Islet of Langerhans (tissue), 1 donor: ENCODE measurements at regions not wholly inside any gene's neighbourhood (a gene's known extent, or its start where the extent isn't known, plus 50 kb on each side); places are given as distances from the start of the nearest gene placed in this dataset.
"Not testable (repeated sequence)": the region's sequence is repeated elsewhere in the genome, so short reads cannot be mapped to it uniquely, and the experiment has no call there.

ENCODE experiments used
- FAIRE-seq: peaks from one replicate; lab custom pipeline; 2011; peaks lifted over from hg19 to GRCh38; lab: Jason Lieb, UNC

DNA sequence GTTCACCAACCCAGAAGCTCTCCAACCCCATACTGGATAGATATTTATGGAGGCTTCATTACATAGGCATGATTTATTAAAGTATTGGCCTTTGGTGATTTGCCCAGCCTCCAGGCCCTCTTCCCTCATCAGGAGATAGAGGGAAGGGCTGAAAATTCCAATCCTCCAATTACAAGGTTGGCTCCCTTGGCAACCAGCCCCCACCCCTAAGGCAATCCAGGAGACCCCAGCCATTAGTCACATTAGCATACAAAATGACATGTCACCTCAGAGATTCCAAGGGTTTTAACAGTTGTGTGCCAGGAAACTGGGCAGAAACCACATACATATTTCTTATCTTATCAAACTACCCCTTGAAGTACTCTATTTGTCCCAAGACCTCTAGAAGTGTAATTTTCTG is 210.0 kb downstream of the HINT1 start:
- no peak for FAIRE-seq

DNA sequence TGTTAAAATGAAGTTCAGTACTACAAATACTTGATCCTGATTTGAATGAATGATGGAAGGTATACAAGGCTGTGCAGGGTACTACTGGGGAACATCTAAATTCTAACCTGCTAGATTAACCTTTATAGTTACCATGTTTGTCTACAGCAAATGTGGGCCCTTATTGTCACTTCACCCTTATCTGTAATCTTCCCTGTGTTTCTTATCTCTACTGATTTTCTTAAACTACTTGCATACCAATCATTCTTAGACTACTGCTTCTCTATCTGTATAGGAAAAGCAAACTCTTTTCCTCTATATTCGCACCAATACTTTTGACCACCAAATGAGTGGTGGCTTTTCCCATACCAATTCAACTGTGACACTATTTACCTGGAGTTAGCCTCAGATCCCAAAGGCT is 210.7 kb downstream of the HINT1 start:
- FAIRE-seq = no peak

DNA sequence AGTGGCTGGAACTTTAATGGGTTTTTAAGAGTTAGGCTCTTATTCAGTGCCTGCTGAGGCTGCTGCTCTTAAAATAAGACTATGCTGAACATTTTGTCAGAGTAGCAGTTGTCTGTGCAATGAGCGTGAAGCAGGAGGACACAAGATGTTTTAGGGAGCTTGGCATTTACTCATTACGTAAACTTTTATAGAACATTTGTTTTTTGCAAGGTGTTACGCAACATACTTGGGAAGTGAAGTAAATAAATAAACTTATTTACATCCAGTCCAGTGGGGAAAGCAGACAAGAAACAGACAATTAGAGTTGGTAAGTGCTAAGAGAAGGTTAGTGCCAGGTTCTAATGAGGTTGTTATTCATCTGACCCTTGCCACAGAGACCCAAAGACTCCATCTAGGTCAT is 226.0 kb downstream of the HINT1 start:
- FAIRE-seq = no peak

DNA sequence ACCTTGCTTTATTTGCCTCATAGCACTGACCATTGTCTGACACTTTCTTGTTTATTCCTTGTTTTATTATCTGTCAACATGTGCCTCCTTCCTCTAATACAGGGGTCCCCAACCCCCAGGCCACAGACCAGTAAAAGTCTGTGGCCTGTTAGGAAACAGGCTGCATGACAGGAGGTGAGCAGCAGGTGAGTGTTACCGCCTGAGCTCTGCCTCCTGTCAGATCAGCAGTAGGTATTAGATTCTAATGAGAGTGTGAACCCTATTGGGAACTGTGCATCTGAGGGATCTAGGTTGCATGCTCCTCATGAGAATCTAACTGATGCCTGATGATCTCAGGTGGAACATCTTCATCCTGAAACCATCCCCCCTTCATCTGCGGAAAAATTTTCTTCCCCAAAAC is 228.0 kb downstream of the HINT1 start:
- FAIRE-seq = no peak

DNA sequence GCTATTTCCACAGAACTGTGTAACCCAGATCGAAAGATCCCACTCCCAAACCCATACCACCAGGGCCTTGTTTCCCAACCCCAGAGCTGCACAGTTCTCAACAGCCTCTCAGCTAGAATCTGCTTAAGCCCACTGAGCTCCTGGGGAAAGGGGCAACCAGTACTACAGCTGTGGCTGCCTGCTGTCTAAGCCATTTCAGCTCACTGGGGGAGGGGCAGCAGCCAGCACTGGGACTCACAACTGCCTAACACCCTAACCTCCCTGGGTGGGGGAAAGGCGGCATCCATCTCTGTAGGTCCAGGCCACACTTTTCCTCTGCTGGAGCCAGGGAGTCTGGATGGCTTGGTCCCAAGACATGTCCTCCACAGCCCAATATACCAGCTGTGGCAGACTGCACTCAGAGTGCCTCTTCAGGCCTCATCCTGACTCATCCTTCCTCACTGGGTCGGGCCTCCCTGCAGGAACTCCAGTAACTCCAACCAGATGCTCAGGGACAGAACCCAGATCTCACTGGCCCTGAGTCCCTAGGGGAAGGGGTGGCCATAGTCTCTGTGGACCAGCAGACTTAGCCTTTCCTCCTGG is 241.4 kb downstream of the HINT1 start:
- no peak for FAIRE-seq

DNA sequence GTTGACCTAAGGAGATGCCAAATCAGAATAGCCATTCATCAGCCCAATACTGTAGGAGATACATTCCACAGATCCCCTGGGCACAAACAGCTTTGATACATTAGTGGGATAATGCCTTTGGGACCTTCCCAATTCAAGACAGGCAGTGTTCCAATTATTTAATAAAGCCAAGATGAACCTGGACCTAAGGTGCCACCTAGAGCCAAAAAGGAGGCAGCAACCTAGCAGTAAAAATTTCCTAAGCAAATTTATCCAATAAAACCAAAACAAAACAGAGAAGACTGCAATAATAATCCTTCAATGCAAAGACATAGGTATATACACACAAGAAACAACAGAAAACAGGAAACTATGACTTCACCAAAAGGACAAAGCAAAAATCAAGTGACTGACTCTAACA is 253.0 kb downstream of the HINT1 start:
- FAIRE-seq = no peak

DNA sequence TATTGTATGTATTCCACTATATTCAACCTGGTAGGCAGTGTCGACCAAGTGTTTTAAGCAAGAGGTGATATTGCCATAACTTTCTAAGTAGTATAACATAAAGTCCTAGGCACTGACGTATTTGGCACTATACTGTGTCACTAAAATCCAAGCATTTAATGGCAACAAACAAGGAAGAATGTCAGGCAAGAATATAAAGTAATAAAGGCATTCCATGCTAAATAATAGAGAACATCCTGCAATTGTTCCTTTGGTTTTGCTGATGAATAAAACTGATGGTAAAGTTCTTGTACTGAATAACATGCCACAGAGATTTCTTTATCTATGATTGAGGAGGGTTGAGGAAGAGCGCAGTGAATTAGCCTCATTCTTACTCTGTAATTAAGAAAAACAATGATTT is 256.9 kb downstream of the HINT1 start:
- FAIRE-seq = no peak

DNA sequence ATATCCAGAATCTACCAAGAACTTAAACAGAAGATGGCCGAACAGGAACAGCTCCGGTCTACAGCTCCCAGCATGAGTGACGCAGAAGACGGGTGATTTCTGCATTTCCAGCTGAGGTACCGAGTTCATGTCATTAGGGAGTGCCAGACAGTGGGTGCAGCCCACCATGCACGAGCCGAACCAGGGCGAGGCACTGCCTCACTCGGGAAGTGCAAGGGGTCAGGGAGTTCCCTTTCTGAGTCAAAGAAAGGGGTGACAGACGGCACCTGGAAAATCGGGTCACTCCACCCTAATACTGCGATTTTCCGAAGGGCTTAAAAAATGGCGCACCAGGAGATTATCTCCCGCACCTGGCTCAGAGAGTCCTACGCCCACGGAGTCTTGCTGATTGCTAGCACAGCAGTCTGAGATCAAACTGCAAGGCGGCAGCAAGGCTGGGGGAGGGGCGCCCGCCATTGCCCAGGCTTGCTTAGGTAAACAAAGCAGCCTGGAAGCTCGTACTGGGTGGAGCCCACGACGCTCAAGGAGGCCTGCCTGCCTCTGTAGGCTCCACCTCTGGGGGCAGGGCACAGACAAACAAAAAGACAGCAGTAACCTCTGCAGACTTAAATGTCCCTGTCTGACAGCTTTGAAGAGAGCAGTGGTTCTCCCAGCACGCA is 267.4 kb downstream of the HINT1 start:
- FAIRE-seq = not testable (repeated sequence)

DNA sequence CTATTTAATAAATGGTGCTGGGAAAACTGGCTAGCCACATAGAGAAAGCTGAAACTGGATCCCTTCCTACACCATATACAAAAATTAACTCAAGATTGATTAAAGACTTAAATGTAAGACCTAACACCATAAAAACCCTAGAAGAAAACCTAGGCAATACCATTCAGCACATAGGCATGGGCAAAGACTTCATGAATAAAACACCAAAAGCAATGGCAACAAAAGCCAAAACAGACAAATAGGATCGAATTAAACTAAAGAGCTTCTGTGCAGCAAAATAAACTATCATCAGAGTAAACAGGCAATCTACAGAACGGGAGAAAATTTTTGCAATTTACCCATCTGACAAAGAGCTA is 267.9 kb downstream of the HINT1 start:
- not testable (repeated sequence) for FAIRE-seq

DNA sequence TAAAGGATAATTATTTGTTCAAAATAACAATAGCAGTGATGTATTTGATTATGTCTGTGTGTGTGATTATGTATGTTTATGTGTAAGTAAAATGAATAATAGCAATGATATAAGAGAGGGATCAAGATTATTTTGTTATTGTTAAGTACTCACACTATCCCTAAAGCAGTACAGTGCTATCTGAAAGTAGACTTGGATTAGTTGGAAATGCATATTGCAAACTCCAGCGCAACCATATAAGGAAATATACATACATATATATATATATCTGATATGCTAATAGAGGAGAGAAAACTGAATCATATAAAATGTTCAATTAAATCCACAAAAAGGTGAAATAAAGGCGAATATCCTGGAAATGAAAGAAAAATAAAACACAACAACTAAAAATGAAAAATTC is 268.4 kb downstream of the HINT1 start:
- FAIRE-seq = no peak

DNA sequence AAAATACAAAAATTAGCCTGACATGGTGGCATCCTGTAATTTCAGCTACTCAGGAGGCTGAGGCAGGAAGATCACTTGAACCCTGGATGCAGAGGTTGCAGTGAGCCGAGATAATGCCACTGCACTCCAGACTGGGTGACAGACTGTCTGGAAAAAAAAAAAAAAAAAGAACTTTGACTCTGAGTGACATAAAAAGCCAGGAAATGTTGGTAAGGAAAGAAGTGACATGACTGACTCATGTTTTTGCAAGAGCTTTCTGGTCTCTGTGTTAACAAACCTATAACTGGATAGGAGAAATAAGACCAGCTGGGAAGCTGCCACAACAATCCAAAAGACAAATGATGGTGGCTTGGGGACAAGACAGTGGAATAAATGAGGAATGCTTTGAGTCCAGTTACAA is 272.1 kb downstream of the HINT1 start:
- FAIRE-seq = no peak

DNA sequence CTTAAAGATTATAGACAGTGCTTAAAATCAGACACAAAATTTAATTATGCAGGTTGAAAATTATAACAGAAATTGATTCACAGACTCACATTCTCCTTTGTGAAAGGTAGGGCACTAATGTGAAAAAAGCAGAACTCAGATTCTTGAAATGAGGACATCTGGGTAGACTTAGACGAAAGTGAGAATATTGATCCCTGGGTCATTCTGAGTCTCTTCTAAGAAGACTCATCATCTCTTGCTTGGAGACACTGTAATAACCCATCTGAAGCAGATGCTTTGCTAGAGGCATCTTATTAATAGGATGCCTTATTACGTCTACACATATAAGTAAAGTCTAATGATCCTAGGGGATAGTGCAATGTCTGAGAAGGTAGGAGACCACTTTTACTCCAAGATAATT is 274.4 kb downstream of the HINT1 start:
- no peak for FAIRE-seq

DNA sequence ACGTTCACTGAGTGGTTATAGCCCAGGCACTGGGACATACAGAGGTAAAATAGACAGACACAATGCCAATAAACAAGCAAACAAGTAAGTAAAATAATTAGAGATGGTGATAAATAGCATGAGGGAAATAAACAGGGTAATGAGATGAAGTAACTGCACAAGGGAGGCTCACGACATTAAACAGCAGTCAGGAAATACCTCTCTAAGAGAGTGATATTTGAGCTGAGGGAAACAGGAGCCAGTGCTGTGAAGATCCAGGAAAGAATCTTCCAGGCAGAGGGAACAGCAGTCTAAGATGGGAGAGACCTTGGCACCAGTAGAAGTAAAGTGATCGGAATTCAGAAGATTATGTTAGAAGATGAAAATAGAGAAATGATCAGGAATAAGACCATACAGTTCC is 279.4 kb downstream of the HINT1 start:
- no peak for FAIRE-seq

DNA sequence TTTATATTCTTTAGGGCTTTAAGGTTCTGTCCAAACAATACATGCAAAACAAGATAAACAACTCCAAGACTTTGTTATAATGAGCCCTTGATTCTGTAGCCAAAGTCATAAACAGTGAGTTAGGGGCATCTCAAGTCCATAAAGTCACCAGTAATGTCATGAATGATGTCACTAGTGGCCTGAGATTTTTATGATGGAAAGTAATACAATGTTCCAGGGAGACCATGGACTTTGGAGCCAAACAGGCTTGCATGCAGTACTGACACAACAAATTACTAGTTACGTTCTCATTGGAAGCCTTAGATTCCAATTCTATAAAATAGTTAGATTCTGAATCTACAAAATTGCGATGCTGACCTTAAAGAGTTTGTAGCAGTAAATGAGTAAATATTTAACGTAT is 280.0 kb downstream of the HINT1 start:
- no peak for FAIRE-seq

DNA sequence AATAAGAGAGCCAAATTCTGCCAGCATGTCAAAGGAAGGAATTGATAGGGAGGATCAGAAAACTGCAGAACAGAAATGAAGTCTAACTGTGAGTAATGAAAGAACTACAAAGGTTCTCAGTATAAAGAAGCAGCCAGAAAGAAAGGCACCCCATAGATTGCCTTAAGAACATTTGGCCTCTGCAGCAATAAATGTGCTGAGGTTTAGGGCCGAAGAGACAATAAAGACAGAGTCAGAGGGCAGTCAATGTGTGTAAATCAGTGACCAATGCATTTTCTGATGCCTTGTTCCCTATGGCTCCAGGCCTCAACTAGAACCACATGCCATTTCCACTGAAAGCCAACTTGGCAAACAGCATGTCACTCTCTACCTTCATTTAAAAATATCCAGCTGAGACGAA is 281.0 kb downstream of the HINT1 start:
- FAIRE-seq = no peak

DNA sequence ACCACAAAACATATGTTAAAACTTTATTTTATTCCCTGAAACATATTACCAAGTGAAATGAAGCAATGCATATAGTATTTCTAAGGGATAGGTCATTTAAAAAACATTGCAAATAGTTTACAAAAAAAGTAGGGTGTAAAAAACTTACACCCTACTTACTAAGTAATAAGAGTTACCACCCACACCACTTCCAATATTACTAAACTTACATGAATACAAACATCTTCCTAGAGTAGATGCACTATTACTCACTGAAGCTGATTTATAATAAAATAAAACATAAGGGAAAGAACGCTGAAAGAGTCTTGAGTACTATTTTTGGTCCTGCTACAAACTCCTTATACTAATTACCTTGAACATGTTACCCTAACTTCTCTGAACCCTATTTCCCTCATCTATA is 289.4 kb downstream of the HINT1 start:
- no peak for FAIRE-seq

DNA sequence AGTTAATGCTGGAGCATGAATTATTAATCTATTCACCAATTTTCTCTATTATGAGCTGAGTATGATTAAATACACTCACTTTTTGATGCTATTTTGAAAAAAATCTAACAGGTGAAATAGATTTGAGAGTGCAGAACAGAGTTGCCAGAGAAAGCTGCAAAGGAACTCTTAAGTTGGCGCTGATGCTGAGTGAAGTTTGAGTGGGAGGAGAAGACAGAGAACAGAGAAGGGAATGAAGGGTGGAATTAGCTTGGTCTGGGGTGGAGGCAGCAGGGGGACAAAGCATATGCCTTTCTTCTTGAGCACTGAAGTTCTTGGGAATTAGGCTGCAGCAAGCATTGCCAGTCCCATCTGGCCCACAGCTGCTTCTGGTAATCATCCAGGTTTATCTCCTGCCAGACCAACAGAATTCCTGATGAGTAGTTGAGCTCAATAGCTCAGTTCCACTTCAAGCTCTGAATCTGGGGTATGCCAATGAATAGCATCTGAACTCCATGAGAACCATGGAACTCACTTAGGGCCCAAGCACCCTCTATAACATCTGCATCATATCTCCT is 290.1 kb downstream of the HINT1 start:
- no peak for FAIRE-seq

DNA sequence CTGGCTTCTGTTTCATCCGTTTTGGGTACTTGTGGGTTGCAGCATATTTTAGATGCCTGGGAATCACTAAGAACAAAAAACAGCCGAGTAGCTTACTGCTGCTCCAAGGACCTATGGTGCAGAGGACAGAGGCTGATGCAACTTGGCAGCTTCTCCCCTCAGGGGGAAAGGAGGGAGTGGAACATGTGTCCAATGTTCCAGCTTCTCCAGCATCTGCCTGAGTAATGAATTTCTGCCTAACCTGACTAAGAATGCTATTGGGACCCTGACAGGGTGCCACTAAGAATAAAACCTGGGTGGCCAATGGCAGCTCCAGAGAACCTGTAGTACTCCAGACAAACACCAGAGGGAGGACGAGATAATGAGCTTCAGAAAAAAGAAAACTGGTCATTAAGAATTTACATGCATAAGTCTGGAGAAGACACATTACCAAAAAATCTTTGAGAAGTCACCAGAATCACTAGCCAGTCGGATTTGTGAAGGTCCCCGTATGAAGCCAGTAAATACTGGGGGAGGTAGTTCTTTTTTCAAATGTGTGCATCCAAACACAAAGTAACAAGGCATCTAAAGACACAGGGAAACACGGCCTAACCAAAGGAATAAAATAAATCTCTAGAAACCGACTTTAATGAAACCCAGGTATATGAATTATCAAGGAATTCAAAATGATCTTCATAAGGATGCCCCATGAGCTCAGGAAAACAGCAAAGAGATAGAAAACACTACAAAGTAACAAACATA is 293.5 kb downstream of the HINT1 start:
- no peak for FAIRE-seq

DNA sequence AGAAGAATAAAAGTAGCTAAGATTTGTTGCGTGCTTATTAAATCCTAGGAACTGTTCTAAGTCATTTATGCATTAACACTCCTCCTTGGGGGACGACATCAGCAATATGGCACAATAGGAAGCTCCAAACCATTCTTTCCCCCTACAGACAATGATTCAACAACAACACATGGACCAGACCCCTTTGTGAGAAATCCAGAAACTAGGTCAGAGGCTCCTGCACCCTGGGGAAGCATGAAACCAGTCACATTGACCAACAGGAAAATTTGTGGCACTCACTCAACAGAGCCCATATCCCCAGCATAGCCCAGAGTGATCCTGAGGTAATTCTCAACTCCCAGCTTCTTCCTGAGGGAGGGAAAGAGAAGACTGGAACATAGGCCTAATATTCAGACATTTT is 294.4 kb downstream of the HINT1 start:
- no peak for FAIRE-seq

DNA sequence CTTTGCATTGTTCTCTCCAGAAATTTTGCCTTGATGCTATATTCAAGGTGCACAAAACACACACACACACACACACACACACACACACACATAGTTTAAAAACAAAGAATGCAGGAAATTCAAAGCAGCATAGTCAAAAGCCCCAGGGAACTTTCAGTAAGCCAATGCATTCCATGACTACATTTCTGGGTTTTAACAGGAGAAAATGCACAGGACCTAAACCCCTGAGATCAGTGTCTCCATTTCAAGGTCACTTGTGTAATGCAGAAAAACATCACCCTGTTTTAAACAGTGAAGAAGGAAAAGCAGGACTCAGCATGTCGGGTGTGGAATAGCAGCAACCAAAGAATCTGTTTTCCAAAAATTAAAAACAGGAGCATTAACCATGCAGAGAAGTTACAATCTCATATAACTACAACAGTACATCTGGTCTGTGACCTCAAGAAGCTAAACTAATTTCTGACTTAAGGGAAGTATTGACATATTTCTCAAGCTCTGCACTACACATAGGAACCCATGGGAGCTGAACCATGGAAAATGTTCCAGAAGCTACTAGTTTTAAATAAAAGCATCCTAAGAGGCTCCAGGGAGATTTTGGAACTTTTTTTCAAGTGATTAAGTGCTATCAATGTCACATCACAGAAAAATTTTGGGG is 296.7 kb downstream of the HINT1 start:
- FAIRE-seq = no peak

DNA sequence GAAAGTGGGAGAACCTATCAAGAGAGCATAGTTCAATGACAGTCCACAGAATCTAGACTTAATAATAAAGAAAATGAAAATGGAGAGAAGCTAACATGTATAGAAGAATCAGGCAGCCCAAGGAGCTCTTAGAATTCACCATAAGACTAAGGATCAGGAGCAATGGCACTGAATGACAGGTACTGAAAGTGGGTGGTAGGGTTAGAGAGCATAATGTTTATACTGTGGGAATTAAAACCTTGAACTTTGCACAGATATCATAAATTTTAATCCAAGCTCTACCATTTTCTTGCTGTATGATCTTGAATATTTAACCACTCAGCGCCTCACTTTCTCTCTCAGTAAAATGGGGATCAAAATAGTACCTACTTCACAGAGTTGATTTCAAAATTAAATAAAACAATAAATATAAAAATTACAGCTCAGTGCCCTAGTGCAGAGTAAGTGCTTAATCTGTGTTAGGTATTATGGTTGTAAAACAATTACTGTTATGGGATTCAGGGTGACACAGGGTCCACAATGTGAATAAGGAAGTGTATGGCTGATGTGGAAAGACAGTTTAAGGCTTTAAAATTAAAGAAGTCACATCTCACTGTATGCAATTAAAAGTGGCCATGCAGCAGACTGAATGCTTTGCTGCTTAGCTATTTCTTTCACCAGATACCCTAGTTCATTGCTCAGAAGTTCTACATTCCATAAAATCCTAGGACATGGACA is 319.8 kb downstream of the HINT1 start:
- no peak for FAIRE-seq
